ELF-1 (cell line): ENCODE measurements at regions not wholly inside any gene's neighbourhood (a gene's known extent, or its start where the extent isn't known, plus 50 kb on each side); places are given as distances from the start of the nearest gene placed in this dataset.

Source experiments
- DNase-seq: peaks from one replicate; pipeline ENCODE4 v3.0.0-alpha.2; 2016; ENCODE audit warnings: low read depth, low spot score

DNA sequence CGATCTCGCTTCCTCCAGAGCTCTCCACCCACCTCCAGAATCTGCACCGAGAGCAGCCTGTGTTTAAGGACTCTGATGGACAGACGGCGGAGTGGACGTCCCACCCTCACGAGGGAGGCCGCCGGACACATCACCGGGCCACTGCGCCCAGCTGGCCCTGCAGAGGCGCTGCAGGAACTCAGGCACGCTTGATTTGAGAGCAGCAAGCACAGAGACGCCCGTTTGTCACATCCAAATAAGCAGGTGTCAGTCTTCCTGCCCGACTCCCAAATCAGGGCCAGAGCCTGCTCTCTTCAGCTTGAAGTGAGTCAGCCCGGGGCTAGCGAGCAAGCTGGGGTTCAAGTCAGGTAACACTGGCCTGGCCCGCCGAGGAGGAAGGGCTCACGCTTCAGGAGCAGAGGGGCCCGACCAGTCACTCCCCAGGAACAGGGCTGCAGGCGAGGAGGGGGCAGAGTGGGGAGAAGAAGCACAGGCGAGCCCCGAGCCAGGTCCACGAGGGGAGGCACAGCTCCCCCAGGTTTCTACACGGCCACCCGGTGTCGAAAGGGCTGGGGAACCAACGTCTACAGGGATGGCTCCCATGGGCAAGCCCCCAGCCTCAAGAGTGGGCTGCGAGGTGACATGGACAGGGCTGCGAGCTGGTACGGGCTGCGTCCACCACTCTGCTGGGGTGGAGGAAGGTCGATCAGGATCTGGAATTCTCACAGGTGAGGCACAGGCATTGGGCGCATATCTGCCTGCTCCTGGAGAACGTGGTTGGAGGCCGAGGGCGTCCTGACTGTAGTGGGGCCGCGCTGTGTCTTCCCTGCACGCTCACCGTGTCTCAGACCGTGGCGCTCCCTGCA, 52.5 kb upstream of the CTDP1 start:
- DNase-seq, result no peak

GRCh38 chr18:79627750-79628294, 51.8 kb upstream of the CTDP1 start:
- no peak for DNase-seq

GRCh38 chr18:79628416-79629248, 51.0 kb upstream of the CTDP1 start:
- no peak for DNase-seq

DNA sequence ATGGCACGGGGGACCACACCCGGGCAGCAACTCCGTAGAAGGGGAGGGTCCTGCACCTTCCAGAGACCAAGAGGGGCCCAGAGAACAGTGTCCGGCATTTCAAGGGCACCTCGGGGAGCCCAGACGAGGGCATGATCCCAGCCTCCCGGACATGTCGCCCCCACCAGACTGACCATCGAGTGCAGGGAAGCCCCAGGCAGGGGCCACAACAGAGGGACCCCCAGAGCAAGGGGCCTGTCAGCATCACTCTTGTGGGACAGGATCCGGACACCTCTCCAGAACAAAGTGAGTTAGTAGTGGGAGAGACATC, 50.4 kb upstream of the CTDP1 start:
- no peak for DNase-seq

DNA sequence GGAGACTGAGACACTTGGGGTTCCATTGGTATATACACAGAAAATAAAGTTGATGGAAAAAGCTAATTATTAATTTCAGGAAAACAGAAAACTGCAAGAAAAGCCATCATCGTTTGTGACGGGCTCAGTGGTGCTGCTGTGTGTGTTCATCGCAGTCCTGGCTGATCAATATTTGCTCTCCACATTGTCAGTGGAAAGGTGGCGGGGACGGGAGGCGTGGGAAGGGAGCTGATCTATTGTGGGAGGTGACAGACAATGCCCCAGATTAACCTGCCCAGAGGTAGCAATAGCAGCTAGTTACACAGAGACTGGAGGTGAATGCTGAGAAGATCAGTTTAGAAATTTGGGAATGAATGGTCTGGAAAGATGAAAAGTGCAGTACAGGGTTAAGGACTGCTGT, 50.0 kb upstream of the CTDP1 start:
- no peak for DNase-seq
